Esophagus squamous epithelium (tissue), 5 donors: ENCODE measurements at regions not wholly inside any gene's neighbourhood (a gene's known extent, or its start where the extent isn't known, plus 50 kb on each side); places are given as distances from the start of the nearest gene placed in this dataset.

Source experiments
- DNase-seq: peaks from one replicate; lab custom pipeline; 2025; lab: John Stamatoyannopoulos, UW
- H3K27ac ChIP-seq, 4 donors: fragments of 200-600 bp; sonication (generic); one replicate each; pipeline ENCODE4 v1.5.1; 2016 to 2019; ENCODE audit warnings: mild to moderate bottlenecking in 1 of 4
- H3K27me3 ChIP-seq, 4 donors: fragments of 200-600 bp; sonication (generic); 1 replicate in 3 of 4; 2 replicates in 1 of 4; pipeline versions ENCODE4 v1.5.1 to v1.6.0; 2017 to 2021; ENCODE audit warnings: antibody characterized with exemption in 1 of 4
- H3K36me3 ChIP-seq, 3 donors: fragments of 200-600 bp; sonication (generic); one replicate each; pipeline ENCODE4 v1.5.1; 2016 to 2019
- H3K4me1 ChIP-seq, 3 donors: fragments of 200-600 bp; sonication (generic); one replicate each; pipeline ENCODE4 v1.5.1; 2017 to 2019
- H3K4me3 ChIP-seq, 4 donors: fragments of 200-600 bp; sonication (generic); 1 replicate in 3 of 4; 2 replicates in 1 of 4; pipeline ENCODE4 v1.5.1; 2016 to 2019; ENCODE audit warnings: mild to moderate bottlenecking in 2 of 4, moderate library complexity in 1 of 4
- H3K9me3 ChIP-seq, 3 donors: fragments of 200-600 bp; sonication (generic); one replicate each; pipeline ENCODE4 v1.5.1; 2016 to 2019
- POLR2A ChIP-seq, 4 donors: fragments of 450-650 bp; IDR thresholded peaks; one replicate each; pipeline ENCODE4 v1.6.1; 2017; ENCODE audit warnings: antibody characterized with exemption in 4 of 4, mild to moderate bottlenecking in 4 of 4, moderate library complexity in 3 of 4
- WGBS, 2 donors: methylation state at CpG; one replicate each; pipeline ENCODE4 v1.1.5; 2018; 5-methylcytosine and 5-hydroxymethylcytosine counted together
- intact Hi-C: fragments of 100-400 bp; cut with DNase I; formaldehyde crosslinking; loops from one replicate; pipeline ENCODE4 v1.15.0; 2022
- TF ChIP-seq, protein P1 (sequence below), 6 experiments: fragments of 450-650 bp in 4 of 6; fragments of 200-600 bp in 2 of 6; sonication (generic) in 2 of 6; IDR thresholded peaks; one replicate each; pipeline ENCODE4 v1.5.1; 2016 to 2019; ENCODE audit warnings: antibody characterized with exemption in 6 of 6, mild to moderate bottlenecking in 4 of 6, moderate library complexity in 4 of 6
- donor health status: DM: yes; HTN: yes; CAD: no.

DNA sequence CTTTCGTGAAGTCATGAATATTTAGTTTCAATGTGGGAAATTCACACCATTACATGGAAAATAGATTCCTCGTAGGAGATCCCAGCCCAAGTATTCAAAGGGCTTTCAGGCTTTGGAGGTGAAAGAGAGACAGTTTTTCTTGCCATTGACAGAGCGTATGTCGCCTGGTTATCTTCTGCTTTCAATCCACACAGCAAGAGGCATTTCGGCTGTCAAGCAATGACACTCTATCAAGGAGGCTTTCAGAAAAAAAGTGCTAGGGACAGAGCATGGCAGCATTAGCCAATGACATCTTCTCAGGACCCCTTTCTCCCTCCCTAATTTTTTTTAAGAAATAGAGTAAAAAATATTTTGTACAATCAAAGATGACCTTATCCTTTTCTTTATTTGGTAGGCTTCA lies 492.8 kb downstream of the TMEM182 start:
- WGBS, 2 donors: 63 to 81% methylated on average over 5 of the region's 5 CpGs
- intact Hi-C loops: no loop called here

DNA sequence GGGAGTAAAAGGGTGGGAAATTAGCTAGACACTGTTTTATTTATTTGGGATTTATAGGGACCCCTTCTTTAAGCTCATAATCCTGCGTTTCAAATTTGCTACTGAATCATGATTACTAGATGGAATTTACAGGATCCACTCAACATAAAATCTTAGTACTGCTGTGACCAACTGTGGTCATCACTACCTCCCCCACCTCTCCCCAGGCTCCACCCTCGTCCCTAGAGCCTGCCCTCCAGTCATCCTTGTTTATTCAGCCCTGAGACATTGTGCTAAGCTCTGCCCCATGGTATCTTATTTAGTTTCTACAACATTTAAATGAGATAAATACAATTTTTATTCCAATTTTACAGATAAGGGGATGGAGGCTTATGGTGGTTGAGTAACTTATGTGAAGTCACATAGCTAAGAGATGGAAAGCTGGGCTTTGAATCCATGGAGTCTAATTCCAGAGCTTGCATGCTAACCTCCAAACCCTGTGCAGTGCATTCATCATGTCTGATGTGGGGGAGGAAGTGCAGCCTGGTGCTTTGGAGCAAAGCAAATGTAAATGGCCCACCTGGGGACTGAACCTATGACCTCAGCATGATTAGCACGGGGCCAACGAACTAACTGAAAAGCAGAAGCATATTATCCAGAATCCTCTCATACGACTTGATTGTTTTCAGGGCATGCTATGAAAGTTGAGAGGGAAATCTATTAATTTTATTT lies 502.4 kb downstream of the TMEM182 start:
- no peaks in the 10 kb centered on the region for H3K36me3 ChIP-seq
- H3K4me1 ChIP-seq: no peaks in the 10 kb centered on the region
- intact Hi-C loops: no loop called here
- no peak overlapping the region for H3K27ac ChIP-seq
- no peaks in the 10 kb centered on the region for H3K9me3 ChIP-seq
- no peak for TF ChIP-seq POLR2A (IDR thresholded peaks at IDR 0.05)
- TF ChIP-seq, protein P1, sequence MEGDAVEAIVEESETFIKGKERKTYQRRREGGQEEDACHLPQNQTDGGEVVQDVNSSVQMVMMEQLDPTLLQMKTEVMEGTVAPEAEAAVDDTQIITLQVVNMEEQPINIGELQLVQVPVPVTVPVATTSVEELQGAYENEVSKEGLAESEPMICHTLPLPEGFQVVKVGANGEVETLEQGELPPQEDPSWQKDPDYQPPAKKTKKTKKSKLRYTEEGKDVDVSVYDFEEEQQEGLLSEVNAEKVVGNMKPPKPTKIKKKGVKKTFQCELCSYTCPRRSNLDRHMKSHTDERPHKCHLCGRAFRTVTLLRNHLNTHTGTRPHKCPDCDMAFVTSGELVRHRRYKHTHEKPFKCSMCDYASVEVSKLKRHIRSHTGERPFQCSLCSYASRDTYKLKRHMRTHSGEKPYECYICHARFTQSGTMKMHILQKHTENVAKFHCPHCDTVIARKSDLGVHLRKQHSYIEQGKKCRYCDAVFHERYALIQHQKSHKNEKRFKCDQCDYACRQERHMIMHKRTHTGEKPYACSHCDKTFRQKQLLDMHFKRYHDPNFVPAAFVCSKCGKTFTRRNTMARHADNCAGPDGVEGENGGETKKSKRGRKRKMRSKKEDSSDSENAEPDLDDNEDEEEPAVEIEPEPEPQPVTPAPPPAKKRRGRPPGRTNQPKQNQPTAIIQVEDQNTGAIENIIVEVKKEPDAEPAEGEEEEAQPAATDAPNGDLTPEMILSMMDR (IDR thresholded peaks at IDR 0.05): no peak
- 33 to 58% methylated on average over 5 of the region's 5 CpGs for WGBS, 2 donors
- no peaks in the 10 kb centered on the region for H3K27me3 ChIP-seq
- DNase-seq: no peak
- no peak overlapping the region for H3K4me3 ChIP-seq

More for the DNA sequence above, 492.8 kb downstream of the TMEM182 start:
- Histone ChIP-seq H3K36me3 (no peaks in the 10 kb centered on the region), H3K4me3 (no peak overlapping the region), H3K9me3 (no peaks in the 10 kb centered on the region), H3K27ac (no peak overlapping the region), H3K4me1 (no peaks in the 10 kb centered on the region), H3K27me3 (no peaks in the 10 kb centered on the region)
- DNase-seq: no peak
- no peak for TF ChIP-seq POLR2A (IDR thresholded peaks at IDR 0.05)
- TF ChIP-seq, protein P1 (IDR thresholded peaks at IDR 0.05): no peak

DNA sequence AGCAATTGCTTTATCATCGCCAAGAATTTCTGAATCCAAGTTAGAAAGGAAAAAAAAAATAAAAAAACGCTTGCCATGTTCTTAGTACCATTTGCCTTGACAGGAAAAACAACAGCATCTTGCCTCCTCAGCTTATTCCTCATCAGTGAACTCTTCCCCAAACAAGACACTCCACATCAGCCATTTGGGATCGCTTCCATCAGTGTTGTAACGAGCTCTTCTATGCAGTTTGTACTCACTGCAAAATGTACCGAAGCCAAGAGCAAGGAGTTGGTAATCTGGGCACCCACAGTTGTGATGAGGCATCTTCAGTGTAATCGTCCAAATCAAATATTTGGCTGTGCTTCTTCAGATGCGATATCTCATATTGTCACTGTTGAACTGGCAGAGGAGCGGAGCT lies 503.7 kb downstream of the TMEM182 start:
- Histone ChIP-seq H3K36me3 (no peaks in the 10 kb centered on the region), H3K4me1 (no peaks in the 10 kb centered on the region), H3K27me3 (no peaks in the 10 kb centered on the region), H3K4me3 (no peak overlapping the region), H3K27ac (no peak overlapping the region), H3K9me3 (no peaks in the 10 kb centered on the region)
- intact Hi-C loops: no loop called here
- no peak for TF ChIP-seq POLR2A (IDR thresholded peaks at IDR 0.05)
- TF ChIP-seq, protein P1 (IDR thresholded peaks at IDR 0.05): no peak
- no peak for DNase-seq
- 70 to 86% methylated on average over 8 of the region's 8 CpGs for WGBS, 2 donors

DNA sequence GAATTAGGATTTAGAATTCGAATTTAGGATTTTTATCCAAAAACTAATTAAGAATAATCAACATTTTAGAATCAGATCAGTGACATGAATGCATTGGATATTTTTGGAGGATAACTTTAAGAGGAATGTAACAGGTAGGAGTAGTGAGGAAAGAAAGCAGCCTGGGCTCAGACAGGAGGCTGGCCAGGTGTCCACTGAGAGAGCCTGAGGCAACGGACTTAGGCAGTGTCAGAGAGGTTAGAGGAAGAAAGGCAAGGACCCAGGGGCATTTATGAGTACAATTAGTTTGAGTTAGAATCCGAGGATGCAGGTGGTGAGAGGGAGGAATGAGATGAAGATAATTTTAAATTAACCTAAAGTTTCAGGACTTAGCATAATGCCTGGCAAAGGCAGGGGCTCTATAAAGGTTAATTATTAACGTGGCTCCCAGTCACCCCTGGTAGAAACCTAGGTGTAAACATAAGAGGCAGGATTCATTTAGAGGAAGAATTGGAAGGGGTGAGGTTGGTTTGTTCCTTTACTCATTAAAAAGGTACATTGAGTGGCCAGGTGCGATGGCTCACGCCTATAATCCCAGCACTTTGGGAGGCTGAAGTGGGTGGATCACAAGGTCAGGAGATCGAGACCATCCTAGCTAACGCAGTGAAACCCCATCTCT lies 507.1 kb downstream of the TMEM182 start:
- intact Hi-C loops: no loop called here

DNA sequence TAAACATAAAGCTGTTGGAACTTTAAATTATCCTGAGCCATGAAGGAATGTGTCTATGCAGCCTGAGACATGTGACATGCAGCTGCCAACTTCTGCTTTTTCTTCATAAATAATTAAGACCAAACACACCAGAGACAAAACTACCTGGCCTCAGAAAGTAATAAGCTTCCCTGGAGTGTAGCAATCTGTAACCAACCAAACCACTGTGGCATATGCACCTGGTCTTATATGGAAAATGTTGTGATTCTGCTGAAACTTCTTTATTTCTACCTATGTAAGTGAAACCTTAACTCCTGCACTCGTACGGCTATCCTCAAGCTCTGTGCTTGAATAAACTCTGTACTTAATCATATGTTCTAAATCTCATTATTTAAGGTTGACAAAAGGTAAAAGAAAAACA lies 515.0 kb downstream of the TMEM182 start:
- Histone ChIP-seq H3K36me3 (no peaks in the 10 kb centered on the region), H3K9me3 (no peaks in the 10 kb centered on the region), H3K27me3 (no peaks in the 10 kb centered on the region), H3K4me1 (no peaks in the 10 kb centered on the region), H3K27ac (no peak overlapping the region), H3K4me3 (no peak overlapping the region)
- TF ChIP-seq, protein P1 (IDR thresholded peaks at IDR 0.05): no peak
- no peak for TF ChIP-seq POLR2A (IDR thresholded peaks at IDR 0.05)
- WGBS, 2 donors: 73 to 80% methylated on average over 2 of the region's 2 CpGs
- no peak for DNase-seq
- intact Hi-C loops: no loop called here

More for the DNA sequence above, 507.1 kb downstream of the TMEM182 start:
- Histone ChIP-seq H3K36me3 (no peaks in the 10 kb centered on the region), H3K9me3 (no peaks in the 10 kb centered on the region), H3K4me3 (no peak overlapping the region), H3K4me1 (no peaks in the 10 kb centered on the region), H3K27ac (no peak overlapping the region), H3K27me3 (no peaks in the 10 kb centered on the region)
- TF ChIP-seq POLR2A (IDR thresholded peaks at IDR 0.05): no peak
- TF ChIP-seq, protein P1 (IDR thresholded peaks at IDR 0.05): no peak
- 47% methylated on average over 8 of the region's 8 CpGs for WGBS, 2 donors
- DNase-seq: no peak
